ENCODE measurements at regions not wholly inside any gene's neighbourhood (a gene's known extent, or its start where the extent isn't known, plus 50 kb on each side); places are given as distances from the start of the nearest gene placed in this dataset.
"Not testable (repeated sequence)": the region's sequence is repeated elsewhere in the genome, so short reads cannot be mapped to it uniquely, and the experiment has no call there.

DNA sequence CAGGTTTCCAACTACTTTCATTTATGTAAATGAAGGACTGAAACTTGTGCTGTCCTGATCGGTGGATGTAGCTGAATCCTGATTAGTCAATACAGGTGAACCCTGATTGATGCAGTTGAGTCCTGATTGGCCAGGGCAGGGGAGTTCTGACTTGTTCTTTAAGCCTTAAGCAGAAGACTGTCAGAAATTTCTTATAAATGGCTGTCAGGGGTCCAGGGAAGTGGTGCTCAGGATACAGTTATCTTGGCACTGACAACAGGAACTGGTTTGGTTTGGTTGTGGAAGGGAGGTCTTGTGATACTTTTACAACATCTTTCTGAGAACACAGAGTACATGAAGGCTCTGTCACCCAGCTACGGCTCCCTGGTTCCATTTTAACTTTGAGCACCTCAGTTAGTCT lies 132.1 kb downstream of the KCNJ12 start:
- no peak overlapping the region for H3K27ac ChIP-seq (ENCODE audit: extremely low read length, insufficient read depth, low read length)
- POLR2A ChIA-PET: no interaction called here
- H3K4me2 ChIP-seq (ENCODE audit: low read depth, low read length): no peak overlapping the region
- H2AFZ ChIP-seq (ENCODE audit: low read length): no peak overlapping the region
- H4K20me1 ChIP-seq (ENCODE audit: insufficient read depth, low read length): no peaks in the 10 kb centered on the region
- BruUV-seq (replicated peaks): no TSS peak
- DNase-seq (ENCODE audit: low spot score) (no peak), FAIRE-seq (no peak), ATAC-seq (no peak)
- no peak overlapping the region for H3K9ac ChIP-seq (ENCODE audit: insufficient read depth, low read depth, low read length)
- no peak for TF ChIP-seq SRSF9 (IDR thresholded peaks at IDR 0.05; ENCODE audit: borderline replicate concordance, insufficient read depth, low read depth, low read length, poor library complexity, severe bottlenecking)
- TF ChIP-seq ZNF3 (CRISPR knock-in tag; IDR thresholded peaks at IDR 0.05): no peak
- no peak for TF ChIP-seq ZNF224 (CRISPR knock-in tag; IDR thresholded peaks at IDR 0.05)
- H3K79me2 ChIP-seq (ENCODE audit: insufficient read depth, low read length): no peaks in the 10 kb centered on the region
- WGBS (ENCODE audit: low lambda C conversion rate): 12% methylated on average over 2 of the region's 2 CpGs
- H3K36me3 ChIP-seq (replicated peaks in 1 of 2; ENCODE audit: control insufficient read depth in 1 of 2, insufficient read depth in 2 of 2, low read length in 2 of 2): no peaks in the 10 kb centered on the region
- CTCF ChIA-PET (ENCODE audit: low intra/inter-chr PET ratio, low total read pairs): no interaction called here
- H3K9me3 ChIP-seq (ENCODE audit: low read length): no peaks in the 10 kb centered on the region
- H3K4me1 ChIP-seq (ENCODE audit: insufficient read depth, low read length): 0 out of 2 replicates have a peak, but pooled peaks cover 6% of the 10 kb centered on the region
- in situ Hi-C loops (cut with HindIII; ENCODE audit: extremely low pct_ligation_motif_present, low pct_unique_long_range_greater_than_20kb) (no loop called here), intact Hi-C loops (cut with micrococcal nuclease; ENCODE audit: unreplicated experiment) (no loop called here)
- H3K27me3 ChIP-seq (ENCODE audit: control insufficient read depth in 1 of 2, insufficient read depth in 2 of 2, low read length in 2 of 2): peaks cover 3 to 48% of the 10 kb centered on the region in 2 experiments
- H3K4me3 ChIP-seq (replicated peaks in 1 of 3; ENCODE audit: insufficient read depth in 1 of 3, low read depth in 2 of 3, low read length in 3 of 3): no peak overlapping the region

DNA sequence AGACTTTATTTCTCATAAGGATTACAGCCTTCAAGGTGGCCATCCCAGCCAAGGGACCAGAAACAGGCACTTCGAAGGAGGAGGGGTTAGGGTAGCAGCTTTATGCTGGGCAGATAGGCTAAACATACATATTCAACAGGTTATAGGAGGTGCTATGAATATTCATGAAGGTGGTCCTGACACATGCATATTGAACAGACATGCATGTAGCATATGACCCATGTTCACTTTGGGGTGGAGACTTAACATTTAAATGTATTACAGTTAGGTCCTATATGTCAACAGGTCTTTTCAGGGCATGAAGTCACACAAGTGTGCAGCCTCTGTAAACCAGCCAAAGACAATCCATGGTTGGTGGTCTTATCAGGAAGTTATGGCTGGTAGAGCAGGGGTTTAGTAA lies 133.2 kb downstream of the KCNJ12 start:
- H3K4me1 ChIP-seq (ENCODE audit: insufficient read depth, low read length); in situ Hi-C loops (cut with HindIII; ENCODE audit: extremely low pct_ligation_motif_present, low pct_unique_long_range_greater_than_20kb); DNase-seq (ENCODE audit: low spot score); FAIRE-seq; H3K79me2 ChIP-seq (ENCODE audit: insufficient read depth, low read length); H3K4me2 ChIP-seq (ENCODE audit: low read depth, low read length); intact Hi-C loops (cut with micrococcal nuclease; ENCODE audit: unreplicated experiment); ATAC-seq; H3K9ac ChIP-seq (ENCODE audit: insufficient read depth, low read depth, low read length); H4K20me1 ChIP-seq (ENCODE audit: insufficient read depth, low read length); H3K36me3 ChIP-seq (replicated peaks in 1 of 2; ENCODE audit: control insufficient read depth in 1 of 2, insufficient read depth in 2 of 2, low read length in 2 of 2); H2AFZ ChIP-seq (ENCODE audit: low read length); BruUV-seq (replicated peaks); H3K27ac ChIP-seq (ENCODE audit: extremely low read length, insufficient read depth, low read length); POLR2A ChIA-PET; H3K4me3 ChIP-seq (replicated peaks in 1 of 3; ENCODE audit: insufficient read depth in 1 of 3, low read depth in 2 of 3, low read length in 3 of 3); H3K9me3 ChIP-seq (ENCODE audit: low read length): not testable (repeated sequence)
- 0% methylated on average over 1 of the region's 1 CpG for WGBS (ENCODE audit: low lambda C conversion rate)
- H3K27me3 ChIP-seq (ENCODE audit: control insufficient read depth in 1 of 2, insufficient read depth in 2 of 2, low read length in 2 of 2): peaks cover 3 to 40% of the 10 kb centered on the region in 2 experiments
- CTCF ChIA-PET (ENCODE audit: low intra/inter-chr PET ratio, low total read pairs): interaction anchor here (1.5 kb wide), 1 partner anchor 229 kb away, joined by 4 read pairs; no protein-coding TSS in a partner anchor

All from HepG2 (cell line).